Body of pancreas (tissue), 4 donors: ENCODE measurements at regions not wholly inside any gene's neighbourhood (a gene's known extent, or its start where the extent isn't known, plus 50 kb on each side); places are given as distances from the start of the nearest gene placed in this dataset.

ENCODE experiments used
- ATAC-seq: fragments of 150-250 bp; one replicate; pipeline ENCODE4 v1.9.1; 2016
- DNase-seq, 4 donors: peaks; one replicate each; pipeline ENCODE4 v3.0.0-alpha.2; 2019
- H3K27ac ChIP-seq, 4 donors: fragments of 200-600 bp; sonication (generic); 1 replicate in 3 of 4; 2 replicates in 1 of 4; pipeline versions ENCODE4 v1.5.1 to v1.6.1; 2016 to 2019; ENCODE audit warnings: mild to moderate bottlenecking in 1 of 4, mixed read lengths in 1 of 4, moderate library complexity in 1 of 4
- H3K27me3 ChIP-seq, 2 donors: fragments of 200-600 bp; sonication (generic); one replicate each; pipeline ENCODE4 v1.6.0; 2016; ENCODE audit warnings: mild to moderate bottlenecking in 1 of 2
- H3K36me3 ChIP-seq, 2 donors: fragments of 200-600 bp; sonication (generic); replicated peaks in 1 of 2; 2 replicates each; pipeline ENCODE4 v1.5.1; 2016; ENCODE audit warnings: low read depth in 2 of 2; ENCODE audit not compliant: insufficient read depth in 1 of 2
- H3K4me1 ChIP-seq: fragments of 200-600 bp; sonication (generic); one replicate; pipeline ENCODE4 v1.6.0; 2016
- H3K4me3 ChIP-seq, 2 donors: fragments of 200-600 bp; sonication (generic); 1 replicate in 1 of 2; 2 replicates in 1 of 2; pipeline ENCODE4 v1.5.1; 2016 to 2019
- H3K9me3 ChIP-seq, 3 donors: fragments of 200-600 bp; sonication (generic); 1 replicate in 2 of 3; 2 replicates in 1 of 3; pipeline ENCODE4 v1.5.1; 2016
- POLR2A ChIP-seq, 3 donors: fragments of 450-650 bp; IDR thresholded peaks; one replicate each; pipeline ENCODE4 v1.6.1; 2016; ENCODE audit warnings: antibody characterized with exemption in 3 of 3, mild to moderate bottlenecking in 2 of 3
- WGBS, 2 donors: methylation state at CpG; one replicate each; pipeline ENCODE4 v1.1.5; 2017; 5-methylcytosine and 5-hydroxymethylcytosine counted together
- intact Hi-C: fragments of 100-400 bp; cut with DNase I; formaldehyde crosslinking; loops from one replicate; pipeline ENCODE4 v1.15.1; 2023
- TF ChIP-seq, protein P1 (sequence below), 7 experiments: fragments of 450-650 bp in 4 of 7; fragments of 200-600 bp in 3 of 7; sonication (generic) in 3 of 7; IDR thresholded peaks; one replicate each; pipeline ENCODE4 v1.5.1; 2016 to 2019; ENCODE audit warnings: antibody characterized with exemption in 7 of 7

DNA sequence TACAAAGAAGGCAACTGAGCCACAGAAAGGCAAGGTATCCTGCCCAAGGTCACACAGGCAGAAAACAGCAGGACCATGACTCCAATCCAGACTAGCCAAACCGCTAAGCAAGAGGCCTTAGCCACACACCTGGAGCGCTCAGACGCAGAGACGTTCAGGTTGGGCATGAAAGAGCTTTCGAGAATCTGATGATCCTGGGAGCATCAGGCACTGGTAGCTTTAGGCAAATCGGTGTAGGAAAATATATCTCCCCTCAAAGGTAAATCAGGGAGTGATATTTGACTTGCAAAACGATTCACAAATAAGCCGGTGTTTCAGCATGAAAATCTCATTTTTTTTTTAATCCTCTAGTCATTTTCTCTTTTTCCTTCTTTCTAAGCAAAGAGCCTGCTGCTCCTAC is 279.0 kb downstream of the MRTFB start:
- intact Hi-C loops, result no loop called here
- H3K27me3 ChIP-seq, result no peaks in the 10 kb centered on the region
- H3K9me3 ChIP-seq, result no peaks in the 10 kb centered on the region
- H3K4me3 ChIP-seq, result no peak overlapping the region
- no peak for DNase-seq
- no peaks in the 10 kb centered on the region for H3K36me3 ChIP-seq
- TF ChIP-seq, protein P1, sequence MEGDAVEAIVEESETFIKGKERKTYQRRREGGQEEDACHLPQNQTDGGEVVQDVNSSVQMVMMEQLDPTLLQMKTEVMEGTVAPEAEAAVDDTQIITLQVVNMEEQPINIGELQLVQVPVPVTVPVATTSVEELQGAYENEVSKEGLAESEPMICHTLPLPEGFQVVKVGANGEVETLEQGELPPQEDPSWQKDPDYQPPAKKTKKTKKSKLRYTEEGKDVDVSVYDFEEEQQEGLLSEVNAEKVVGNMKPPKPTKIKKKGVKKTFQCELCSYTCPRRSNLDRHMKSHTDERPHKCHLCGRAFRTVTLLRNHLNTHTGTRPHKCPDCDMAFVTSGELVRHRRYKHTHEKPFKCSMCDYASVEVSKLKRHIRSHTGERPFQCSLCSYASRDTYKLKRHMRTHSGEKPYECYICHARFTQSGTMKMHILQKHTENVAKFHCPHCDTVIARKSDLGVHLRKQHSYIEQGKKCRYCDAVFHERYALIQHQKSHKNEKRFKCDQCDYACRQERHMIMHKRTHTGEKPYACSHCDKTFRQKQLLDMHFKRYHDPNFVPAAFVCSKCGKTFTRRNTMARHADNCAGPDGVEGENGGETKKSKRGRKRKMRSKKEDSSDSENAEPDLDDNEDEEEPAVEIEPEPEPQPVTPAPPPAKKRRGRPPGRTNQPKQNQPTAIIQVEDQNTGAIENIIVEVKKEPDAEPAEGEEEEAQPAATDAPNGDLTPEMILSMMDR (IDR thresholded peaks at IDR 0.05), result no peak
- no peak for TF ChIP-seq POLR2A (IDR thresholded peaks at IDR 0.05)
- no peaks in the 10 kb centered on the region for H3K4me1 ChIP-seq
- 70 to 76% methylated on average over 6 to 8 of the region's 8 CpGs for WGBS, 2 donors
- ATAC-seq, result no peak
- H3K27ac ChIP-seq, result no peak overlapping the region

DNA sequence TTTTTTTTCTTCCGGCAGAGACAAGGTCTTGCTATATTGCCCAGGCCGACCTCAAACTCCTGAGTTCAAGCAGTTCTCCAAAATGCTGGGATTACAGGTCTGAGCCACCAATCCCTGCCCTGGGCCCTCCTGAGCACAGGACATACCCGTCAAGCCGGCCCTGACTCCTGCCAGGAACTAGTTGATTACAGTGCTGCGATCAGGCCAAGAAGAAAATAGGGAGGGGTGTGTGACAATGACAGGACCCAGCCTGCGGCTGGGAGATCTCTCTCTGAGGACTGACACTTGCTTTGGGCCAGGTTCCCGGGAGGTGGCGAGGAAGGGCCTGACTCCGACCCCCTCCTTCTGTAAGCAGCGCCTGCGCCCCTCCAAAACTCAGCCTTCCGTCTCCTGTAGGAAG is 276.6 kb downstream of the MRTFB start:
- ATAC-seq (no peak), DNase-seq (peak in 1 of 4 donors; percentile 36)
- Histone ChIP-seq H3K9me3 (no peaks in the 10 kb centered on the region), H3K27ac (no peak overlapping the region), H3K27me3 (no peaks in the 10 kb centered on the region), H3K4me1 (no peaks in the 10 kb centered on the region), H3K4me3 (no peak overlapping the region), H3K36me3 (no peaks in the 10 kb centered on the region)
- 63 to 67% methylated on average over 12 of the region's 12 CpGs for WGBS, 2 donors
- TF ChIP-seq, protein P1 (IDR thresholded peaks at IDR 0.05), result no peak
- no peak for TF ChIP-seq POLR2A (IDR thresholded peaks at IDR 0.05)
- intact Hi-C loops, result no loop called here

DNA sequence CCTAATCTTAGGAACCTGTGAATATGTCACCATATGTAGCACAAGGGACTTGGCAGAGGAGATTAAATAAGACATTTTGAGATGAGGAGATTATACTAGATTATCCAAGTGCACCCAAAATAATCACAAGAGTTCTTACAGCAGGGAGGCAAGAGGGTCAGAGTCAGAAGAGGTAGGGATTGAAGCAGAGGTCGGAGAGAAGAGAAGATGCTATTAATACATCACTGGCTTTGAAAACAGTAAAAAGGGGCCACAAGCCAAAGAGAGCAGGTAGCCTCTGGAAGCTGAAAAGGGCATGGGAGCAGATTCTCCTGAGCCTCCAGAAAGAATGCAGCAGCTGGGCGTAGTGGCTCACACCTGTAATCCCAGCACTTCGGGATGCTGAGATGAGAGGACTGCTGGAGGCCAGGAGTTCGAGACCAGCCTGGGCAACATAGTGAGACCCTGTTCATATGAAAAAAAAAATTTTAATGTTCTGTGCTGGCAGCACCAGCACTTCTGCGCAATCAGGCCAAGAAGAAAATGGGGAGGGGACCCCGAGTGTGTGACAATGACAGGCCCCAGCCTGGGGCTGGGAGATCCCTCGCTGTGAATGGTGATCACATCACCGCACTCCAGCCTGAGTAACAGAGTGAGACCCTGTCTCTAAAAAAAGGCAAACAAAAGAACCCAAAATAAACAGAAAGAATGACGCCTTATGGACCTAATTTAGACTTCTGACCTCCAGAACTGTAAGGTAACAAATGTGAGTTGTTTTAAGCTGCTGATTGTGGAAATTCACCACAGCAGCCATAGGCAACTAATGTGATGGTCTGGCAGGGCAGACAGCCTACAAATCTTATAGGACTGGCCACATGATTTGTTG is 275.4 kb downstream of the MRTFB start:
- no peak for DNase-seq
- Histone ChIP-seq H3K4me1 (no peaks in the 10 kb centered on the region), H3K27ac (no peak overlapping the region), H3K4me3 (no peak overlapping the region), H3K36me3 (no peaks in the 10 kb centered on the region), H3K27me3 (no peaks in the 10 kb centered on the region), H3K9me3 (no peaks in the 10 kb centered on the region)
- no peak for TF ChIP-seq POLR2A (IDR thresholded peaks at IDR 0.05)
- TF ChIP-seq, protein P1 (IDR thresholded peaks at IDR 0.05), result no peak
- 89 to 96% methylated on average over 9 of the region's 9 CpGs for WGBS, 2 donors
- ATAC-seq, result no peak
- intact Hi-C loops, result no loop called here

DNA sequence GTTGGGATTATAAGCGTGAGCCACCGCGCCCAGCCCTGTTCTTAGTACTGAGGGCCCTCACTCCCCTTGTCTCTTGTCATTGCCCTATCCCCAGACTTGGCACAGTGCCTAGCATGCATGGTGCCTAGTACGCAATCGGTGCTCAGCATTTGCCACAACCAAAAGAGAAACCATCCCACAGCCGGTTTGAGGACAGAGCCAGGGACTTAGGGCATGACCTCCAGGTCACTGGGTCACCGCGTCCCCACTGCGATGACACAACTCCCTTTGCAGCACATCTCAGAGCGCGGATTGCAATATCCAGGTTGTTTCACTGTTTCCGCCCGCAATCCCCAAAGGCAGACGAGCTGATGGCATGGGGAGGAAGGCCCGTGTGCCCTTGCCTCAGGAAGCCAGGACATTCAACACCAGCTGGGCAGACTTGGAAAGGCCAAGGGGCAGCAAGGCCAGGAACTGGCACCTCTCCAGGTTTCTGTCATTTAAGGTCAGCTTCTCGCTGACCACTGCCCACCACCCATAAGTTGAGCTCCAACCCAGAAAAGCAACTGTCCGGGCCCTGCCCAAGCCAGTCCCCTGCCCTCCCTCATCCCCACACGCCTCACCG is 274.5 kb downstream of the MRTFB start:
- H3K27me3 ChIP-seq, result no peaks in the 10 kb centered on the region
- TF ChIP-seq, protein P1 (IDR thresholded peaks at IDR 0.05), result no peak
- TF ChIP-seq POLR2A (IDR thresholded peaks at IDR 0.05), result no peak
- intact Hi-C loops, result no loop called here
- H3K4me1 ChIP-seq, result no peaks in the 10 kb centered on the region
- H3K27ac ChIP-seq, result no peak overlapping the region
- H3K36me3 ChIP-seq, result no peaks in the 10 kb centered on the region
- no peak for DNase-seq
- WGBS, 2 donors, result 84 to 90% methylated on average over 18 of the region's 19 CpGs
- no peaks in the 10 kb centered on the region for H3K9me3 ChIP-seq
- H3K4me3 ChIP-seq, result no peak overlapping the region
- ATAC-seq, result no peak
